ENCODE measurements at regions not wholly inside any gene's neighbourhood (a gene's known extent, or its start where the extent isn't known, plus 50 kb on each side); places are given as distances from the start of the nearest gene placed in this dataset.

DNA sequence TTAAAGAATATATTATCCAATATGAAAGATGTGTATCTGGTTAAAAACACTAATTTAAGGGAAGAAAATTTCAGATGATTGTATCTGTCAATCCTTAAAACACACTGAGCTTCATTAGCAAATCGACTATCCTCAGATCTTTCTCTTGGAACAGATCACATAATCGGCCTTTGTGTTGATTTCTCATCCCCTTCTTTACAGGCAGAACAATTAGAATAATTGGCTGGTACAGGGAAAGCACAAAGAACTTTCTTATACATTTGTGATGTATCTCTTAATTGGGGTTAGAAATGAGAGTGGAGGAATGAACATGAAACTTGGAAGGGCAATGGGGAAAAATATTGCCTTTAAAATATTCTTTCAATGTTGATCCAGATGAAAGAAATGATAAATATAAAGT, 662.1 kb downstream of the TLE4 start:
- no peaks in the 10 kb centered on the region for H3K4me1 ChIP-seq (ENCODE audit: control insufficient read depth in 2 of 2, insufficient read depth in 2 of 2, low read length in 2 of 2)
- ChIA-PET CTCF (no interaction called here), POLR2A (no interaction called here)
- H3K9me3 Mint-ChIP-seq: peaks cover 0 to 32% (median 7%) of the 10 kb centered on the region in 11 donors
- no peak overlapping the region for H3K4me3 Mint-ChIP-seq
- DNase-seq (no peak), ATAC-seq (no peak)
- no peaks in the 10 kb centered on the region for H3K36me3 Mint-ChIP-seq
- H3K27me3 Mint-ChIP-seq: peaks cover 0 to 13% (median 0%) of the 10 kb centered on the region in 5 donors
- H3K36me3 ChIP-seq (ENCODE audit: control insufficient read depth in 2 of 3, insufficient read depth in 3 of 3, low read length in 3 of 3): no peaks in the 10 kb centered on the region
- no peak overlapping the region for H3K4me3 ChIP-seq (ENCODE audit: low read length)
- H3K27ac Mint-ChIP-seq: no peak overlapping the region
- intact Hi-C loops (cut with micrococcal nuclease): no loop called here
- H3K27ac ChIP-seq (ENCODE audit: low read depth, low read length): no peak overlapping the region
- H3K4me1 Mint-ChIP-seq: no peaks in the 10 kb centered on the region
- H3K9me3 ChIP-seq (ENCODE audit: control insufficient read depth in 2 of 3, low read length in 3 of 3): no peaks in the 10 kb centered on the region
- H3K27me3 ChIP-seq (ENCODE audit: control insufficient read depth in 2 of 2, insufficient read depth in 2 of 2, low read length in 2 of 2): no peaks in the 10 kb centered on the region

DNA sequence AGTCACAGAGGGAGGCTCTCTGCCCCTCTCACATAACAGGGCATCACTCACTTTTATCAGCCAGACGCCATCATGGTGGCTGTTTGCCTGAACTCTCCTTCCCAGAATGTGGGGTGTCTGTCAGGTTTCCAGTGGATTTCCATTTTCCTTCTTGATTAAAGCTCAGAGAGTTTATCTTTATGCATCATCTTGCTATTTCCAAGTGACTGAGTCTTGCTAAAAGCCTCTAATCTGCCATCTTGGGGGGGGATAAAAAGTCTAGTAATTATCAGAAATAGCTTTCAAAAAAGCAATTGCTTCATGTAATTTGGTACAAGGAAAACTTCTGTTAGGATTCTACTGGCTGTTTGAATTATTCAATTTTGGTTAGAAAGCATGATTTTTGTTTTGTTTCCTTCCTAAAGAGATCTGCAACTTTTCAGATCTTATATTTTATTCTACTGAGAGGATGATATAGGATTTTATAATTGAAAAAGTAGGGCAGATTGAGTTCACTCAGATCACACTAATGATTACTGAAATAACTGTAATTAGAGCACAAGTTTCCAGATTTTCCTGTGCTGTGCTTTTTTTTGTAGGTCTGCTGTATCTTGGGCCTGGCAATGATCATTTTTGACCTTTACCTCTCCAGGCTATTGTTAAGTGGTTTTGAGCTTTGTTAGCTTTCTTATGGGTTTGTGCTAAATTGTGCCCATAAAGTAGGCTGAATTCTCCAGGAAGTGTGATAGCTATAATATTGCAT, 661.5 kb downstream of the TLE4 start:
- no peak overlapping the region for H3K27ac ChIP-seq (ENCODE audit: low read depth, low read length)
- POLR2A ChIA-PET: no interaction called here
- no peak overlapping the region for H3K4me3 Mint-ChIP-seq

GRCh38 chr9:80231318-80232236, 659.8 kb downstream of the TLE4 start:
- no peak for DNase-seq
- Histone ChIP-seq H3K27ac (ENCODE audit: low read depth, low read length) (no peak overlapping the region), H3K27me3 (ENCODE audit: control insufficient read depth in 2 of 2, insufficient read depth in 2 of 2, low read length in 2 of 2) (no peaks in the 10 kb centered on the region), H3K4me3 (ENCODE audit: low read length) (no peak overlapping the region), H3K36me3 (ENCODE audit: control insufficient read depth in 2 of 3, insufficient read depth in 3 of 3, low read length in 3 of 3) (no peaks in the 10 kb centered on the region), H3K4me1 (ENCODE audit: control insufficient read depth in 2 of 2, insufficient read depth in 2 of 2, low read length in 2 of 2) (no peaks in the 10 kb centered on the region), H3K9me3 (ENCODE audit: control insufficient read depth in 2 of 3, low read length in 3 of 3) (no peaks in the 10 kb centered on the region)
- Mint-ChIP-seq H3K36me3 (no peaks in the 10 kb centered on the region), H3K4me3 (peak overlapping the region in 1 of 10 donors; percentile 5), H3K9me3 (peaks cover 0 to 34% (median 7%) of the 10 kb centered on the region in 11 donors), H3K27ac (no peak overlapping the region), H3K4me1 (no peaks in the 10 kb centered on the region), H3K27me3 (peaks cover 0 to 12% (median 0%) of the 10 kb centered on the region in 5 donors)
- POLR2A ChIA-PET: no interaction called here
- intact Hi-C loops (cut with micrococcal nuclease): no loop called here
- no peak for ATAC-seq
- CTCF ChIA-PET: no interaction called here

More for the DNA sequence above, 661.5 kb downstream of the TLE4 start:
- H3K36me3 ChIP-seq (ENCODE audit: control insufficient read depth in 2 of 3, insufficient read depth in 3 of 3, low read length in 3 of 3): no peaks in the 10 kb centered on the region
- Mint-ChIP-seq H3K4me1 (no peaks in the 10 kb centered on the region), H3K27me3 (peaks cover 0 to 13% (median 0%) of the 10 kb centered on the region in 5 donors), H3K36me3 (no peaks in the 10 kb centered on the region), H3K27ac (no peak overlapping the region), H3K9me3 (peaks cover 0 to 39% (median 7%) of the 10 kb centered on the region in 11 donors)
- H3K27me3 ChIP-seq (ENCODE audit: control insufficient read depth in 2 of 2, insufficient read depth in 2 of 2, low read length in 2 of 2): no peaks in the 10 kb centered on the region
- intact Hi-C loops (cut with micrococcal nuclease): no loop called here
- no peaks in the 10 kb centered on the region for H3K4me1 ChIP-seq (ENCODE audit: control insufficient read depth in 2 of 2, insufficient read depth in 2 of 2, low read length in 2 of 2)
- DNase-seq (no peak), ATAC-seq (no peak)
- no peaks in the 10 kb centered on the region for H3K9me3 ChIP-seq (ENCODE audit: control insufficient read depth in 2 of 3, low read length in 3 of 3)
- H3K4me3 ChIP-seq (ENCODE audit: low read length): no peak overlapping the region
- CTCF ChIA-PET: no interaction called here

DNA sequence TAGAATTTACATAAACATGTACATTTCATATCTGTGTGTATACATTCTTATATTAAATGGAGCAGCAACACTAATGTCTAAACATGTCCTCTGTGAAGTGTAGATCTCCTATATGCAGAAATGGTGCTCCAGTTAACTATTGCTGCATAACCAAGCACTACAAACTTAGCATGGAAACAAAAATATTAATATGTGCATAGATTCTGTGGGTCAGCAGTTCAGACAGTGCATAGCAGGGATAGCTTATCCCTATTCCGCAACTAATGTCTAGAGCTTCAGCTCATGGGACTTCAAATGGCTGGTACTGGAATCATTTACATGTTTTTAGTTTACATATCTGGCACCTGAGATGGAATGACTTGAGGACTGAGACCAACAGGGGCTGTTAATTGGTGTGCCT, 652.1 kb downstream of the TLE4 start:
- peaks cover 0 to 10% (median 3%) of the 10 kb centered on the region in 11 donors for H3K9me3 Mint-ChIP-seq
- Histone ChIP-seq H3K36me3 (ENCODE audit: control insufficient read depth in 2 of 3, insufficient read depth in 3 of 3, low read length in 3 of 3) (no peaks in the 10 kb centered on the region), H3K27ac (ENCODE audit: low read depth, low read length) (no peak overlapping the region), H3K4me3 (ENCODE audit: low read length) (no peak overlapping the region), H3K9me3 (ENCODE audit: control insufficient read depth in 2 of 3, low read length in 3 of 3) (no peaks in the 10 kb centered on the region), H3K4me1 (ENCODE audit: control insufficient read depth in 2 of 2, insufficient read depth in 2 of 2, low read length in 2 of 2) (no peaks in the 10 kb centered on the region), H3K27me3 (ENCODE audit: control insufficient read depth in 2 of 2, insufficient read depth in 2 of 2, low read length in 2 of 2) (no peaks in the 10 kb centered on the region)
- H3K36me3 Mint-ChIP-seq: no peaks in the 10 kb centered on the region
- intact Hi-C loops (cut with micrococcal nuclease): no loop called here
- no peak for DNase-seq
- CTCF ChIA-PET: no interaction called here
- H3K4me3 Mint-ChIP-seq: no peak overlapping the region
- H3K27me3 Mint-ChIP-seq: no peaks in the 10 kb centered on the region
- ATAC-seq: no peak
- H3K27ac Mint-ChIP-seq: no peak overlapping the region
- POLR2A ChIA-PET: no interaction called here
- H3K4me1 Mint-ChIP-seq: no peaks in the 10 kb centered on the region

DNA sequence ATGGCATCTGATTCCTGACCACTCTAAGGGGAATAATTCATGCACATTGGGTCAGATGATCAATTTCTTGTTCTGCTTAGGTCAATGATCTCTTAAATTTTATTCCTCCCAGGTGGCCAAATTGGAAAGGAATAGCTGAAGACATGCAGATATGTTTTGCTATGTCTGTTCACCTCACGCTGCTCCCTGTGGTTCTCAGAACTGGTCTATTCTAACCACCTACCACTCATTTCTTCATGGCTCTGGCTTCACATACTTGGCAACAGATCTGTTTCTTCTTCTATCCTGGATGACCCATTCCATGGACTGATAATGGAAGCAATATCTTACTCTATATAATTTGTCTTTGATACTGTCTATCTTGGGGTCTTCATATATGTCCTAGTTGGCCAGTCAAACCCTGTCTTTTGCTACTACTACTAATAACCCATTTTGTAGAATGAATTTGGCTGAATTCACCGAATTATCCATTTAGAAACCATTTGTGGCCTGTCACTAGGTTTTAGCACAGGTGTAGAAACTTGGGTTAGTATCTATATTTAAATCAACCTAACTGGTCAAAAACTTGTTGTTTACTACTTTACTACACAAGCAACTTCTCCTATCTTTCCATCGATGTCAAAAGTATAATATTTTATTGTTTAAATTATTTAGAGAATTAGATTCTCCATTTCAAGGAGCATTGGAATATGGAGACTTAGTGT, 650.9 kb downstream of the TLE4 start:
- Histone ChIP-seq H3K36me3 (ENCODE audit: control insufficient read depth in 2 of 3, insufficient read depth in 3 of 3, low read length in 3 of 3) (no peaks in the 10 kb centered on the region), H3K4me1 (ENCODE audit: control insufficient read depth in 2 of 2, insufficient read depth in 2 of 2, low read length in 2 of 2) (no peaks in the 10 kb centered on the region), H3K4me3 (ENCODE audit: low read length) (no peak overlapping the region), H3K9me3 (ENCODE audit: control insufficient read depth in 2 of 3, low read length in 3 of 3) (no peaks in the 10 kb centered on the region), H3K27ac (ENCODE audit: low read depth, low read length) (no peak overlapping the region), H3K27me3 (ENCODE audit: control insufficient read depth in 2 of 2, insufficient read depth in 2 of 2, low read length in 2 of 2) (no peaks in the 10 kb centered on the region)
- H3K27me3 Mint-ChIP-seq: no peaks in the 10 kb centered on the region
- intact Hi-C loops (cut with micrococcal nuclease): no loop called here
- H3K9me3 Mint-ChIP-seq: peaks cover 0 to 6% (median 2%) of the 10 kb centered on the region in 11 donors
- H3K27ac Mint-ChIP-seq: no peak overlapping the region
- ATAC-seq (no peak), DNase-seq (no peak)
- no peak overlapping the region for H3K4me3 Mint-ChIP-seq
- no peaks in the 10 kb centered on the region for H3K4me1 Mint-ChIP-seq
- H3K36me3 Mint-ChIP-seq: no peaks in the 10 kb centered on the region
- ChIA-PET CTCF (no interaction called here), POLR2A (no interaction called here)

DNA sequence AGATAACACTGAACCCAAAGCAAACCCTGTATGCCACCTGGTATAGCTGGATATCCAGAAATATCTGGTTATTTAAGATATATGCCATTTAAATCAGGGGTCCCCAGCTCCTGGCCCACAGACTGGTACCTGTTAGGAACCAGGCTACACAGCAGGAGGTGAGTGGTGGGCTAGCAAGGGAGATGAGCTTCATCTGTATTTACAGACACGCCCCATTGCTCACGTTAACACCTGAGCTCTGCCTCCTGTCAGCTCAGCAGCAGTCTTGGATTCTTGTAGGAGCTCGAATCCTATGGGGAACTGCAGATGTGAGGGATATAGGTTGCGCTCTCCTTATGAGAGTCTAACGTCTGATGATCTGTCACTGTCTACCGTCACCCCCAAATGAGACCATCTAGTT, 646.6 kb downstream of the TLE4 start:
- Histone ChIP-seq H3K4me3 (ENCODE audit: low read length) (no peak overlapping the region), H3K27ac (ENCODE audit: low read depth, low read length) (no peak overlapping the region), H3K36me3 (ENCODE audit: control insufficient read depth in 2 of 3, insufficient read depth in 3 of 3, low read length in 3 of 3) (no peaks in the 10 kb centered on the region), H3K4me1 (ENCODE audit: control insufficient read depth in 2 of 2, insufficient read depth in 2 of 2, low read length in 2 of 2) (no peaks in the 10 kb centered on the region), H3K27me3 (ENCODE audit: control insufficient read depth in 2 of 2, insufficient read depth in 2 of 2, low read length in 2 of 2) (no peaks in the 10 kb centered on the region), H3K9me3 (ENCODE audit: control insufficient read depth in 2 of 3, low read length in 3 of 3) (no peaks in the 10 kb centered on the region)
- DNase-seq (no peak), ATAC-seq (no peak)
- Mint-ChIP-seq H3K9me3 (peaks cover 0 to 13% (median 1%) of the 10 kb centered on the region in 11 donors), H3K27ac (no peak overlapping the region), H3K4me3 (no peak overlapping the region), H3K27me3 (no peaks in the 10 kb centered on the region), H3K36me3 (no peaks in the 10 kb centered on the region), H3K4me1 (no peaks in the 10 kb centered on the region)
- intact Hi-C loops (cut with micrococcal nuclease): no loop called here
- ChIA-PET CTCF (no interaction called here), POLR2A (no interaction called here)

All from naive thymus-derived CD4-positive, alpha-beta T cell (primary cell).